Adrenal gland (tissue), 9 donors: ENCODE measurements at regions not wholly inside any gene's neighbourhood (a gene's known extent, or its start where the extent isn't known, plus 50 kb on each side); places are given as distances from the start of the nearest gene placed in this dataset.

ENCODE experiments used
- DNase-seq, 7 donors: peaks; one replicate each; pipeline ENCODE4 v3.0.0-alpha.2; 2019 to 2020
- H3K27ac ChIP-seq, 5 donors: fragments of 200-600 bp; sonication (generic) in 4 of 5; 1 replicate in 3 of 5; 2 replicates in 2 of 5; pipeline versions ENCODE4 v1.5.1 to v1.8.0; 2016 to 2020; ENCODE audit warnings: mild to moderate bottlenecking in 1 of 5
- H3K27me3 ChIP-seq: fragments of 200-600 bp; 2 replicates; pipeline ENCODE4 v1.8.0; 2021
- H3K36me3 ChIP-seq, 2 donors: fragments of 200-600 bp; replicated peaks in 1 of 2; 1 replicate in 1 of 2; 2 replicates in 1 of 2; pipeline versions ENCODE4 v1.5.1 to v1.8.0; 2018 to 2022
- H3K4me1 ChIP-seq, 2 donors: fragments of 200-600 bp; replicated peaks in 1 of 2; 1 replicate in 1 of 2; 2 replicates in 1 of 2; pipeline versions ENCODE4 v1.5.1 to v1.8.0; 2018 to 2021
- H3K4me3 ChIP-seq, 4 donors: fragments of 200-600 bp; sonication (generic) in 3 of 4; one replicate each; pipeline ENCODE4 v1.5.1; 2016 to 2018
- H3K9me3 ChIP-seq, 3 donors: fragments of 200-600 bp; sonication (generic) in 1 of 3; replicated peaks in 1 of 3; 1 replicate in 2 of 3; 2 replicates in 1 of 3; pipeline versions ENCODE4 v1.5.1 to v1.8.0; 2016 to 2021
- CTCF ChIP-seq, 6 experiments: fragments of 450-650 bp in 4 of 6; fragments of 200-600 bp in 2 of 6; sonication (generic) in 1 of 6; IDR thresholded peaks; 1 replicate in 5 of 6; 2 replicates in 1 of 6; pipeline versions ENCODE4 v1.5.1 to v1.8.0; 2016 to 2021; ENCODE audit warnings: antibody characterized with exemption in 6 of 6, mild to moderate bottlenecking in 2 of 6, moderate library complexity in 1 of 6
- POLR2A ChIP-seq, 2 donors: fragments of 450-650 bp; IDR thresholded peaks; one replicate each; pipeline ENCODE4 v1.6.1; 2017; ENCODE audit warnings: antibody characterized with exemption in 2 of 2, mild to moderate bottlenecking in 2 of 2, moderate library complexity in 1 of 2
- WGBS, 4 donors: extraction: QIAGEN DNeasy Blood & Tissue Kit in 2 of 4; methylation state at CpG; one replicate each; pipeline versions ENCODE4 v1.1.5 to v1.1.7; 2013 to 2017; 5-methylcytosine and 5-hydroxymethylcytosine counted together
- intact Hi-C, 2 donors: fragments of 100-400 bp; cut with DNase I; formaldehyde crosslinking; loops; one replicate each; pipeline versions ENCODE4 v1.14.1 to v1.15.0; 2022 to 2023
- donor health status: healthy with polysubstance abuse.
- donor health status: Bipolar disorder and iron deficiency.
- donor health status: DM: yes; HTN: yes; CAD: no.
- donor health status: DM: no; HTN: no; CAD: no.
- donor health status: DM: no; HTN: no; CAD: no.

GRCh38 chr3:31176045-31176444, 281.6 kb upstream of the GADL1 start:
- Histone ChIP-seq H3K27me3 (no peaks in the 10 kb centered on the region), H3K9me3 (no peaks in the 10 kb centered on the region), H3K27ac (no peak overlapping the region), H3K4me1 (no peaks in the 10 kb centered on the region), H3K36me3 (no peaks in the 10 kb centered on the region), H3K4me3 (no peak overlapping the region)
- intact Hi-C loops: no loop called here
- WGBS, 4 donors: 84 to 98% (median 94%) methylated on average over 3 of the region's 3 CpGs
- no peak for DNase-seq
- no peak for TF ChIP-seq CTCF (IDR thresholded peaks at IDR 0.05)
- no peak for TF ChIP-seq POLR2A (IDR thresholded peaks at IDR 0.05)

- H3K4me1 ChIP-seq: no peaks in the 10 kb centered on the region
- H3K4me3 ChIP-seq: no peak overlapping the region
- H3K27ac ChIP-seq: no peak overlapping the region
- WGBS, 4 donors: 46 to 62% (median 48%) methylated on average over 4 of the region's 4 CpGs
- no peaks in the 10 kb centered on the region for H3K36me3 ChIP-seq
- H3K27me3 ChIP-seq: no peaks in the 10 kb centered on the region
- no peak for DNase-seq
- TF ChIP-seq CTCF (IDR thresholded peaks at IDR 0.05): no peak
- TF ChIP-seq POLR2A (IDR thresholded peaks at IDR 0.05): no peak
- H3K9me3 ChIP-seq: no peaks in the 10 kb centered on the region
- intact Hi-C loops: no loop called here
Measured at GRCh38 chr3:31178467-31178866, 284.0 kb upstream of the GADL1 start.

DNA sequence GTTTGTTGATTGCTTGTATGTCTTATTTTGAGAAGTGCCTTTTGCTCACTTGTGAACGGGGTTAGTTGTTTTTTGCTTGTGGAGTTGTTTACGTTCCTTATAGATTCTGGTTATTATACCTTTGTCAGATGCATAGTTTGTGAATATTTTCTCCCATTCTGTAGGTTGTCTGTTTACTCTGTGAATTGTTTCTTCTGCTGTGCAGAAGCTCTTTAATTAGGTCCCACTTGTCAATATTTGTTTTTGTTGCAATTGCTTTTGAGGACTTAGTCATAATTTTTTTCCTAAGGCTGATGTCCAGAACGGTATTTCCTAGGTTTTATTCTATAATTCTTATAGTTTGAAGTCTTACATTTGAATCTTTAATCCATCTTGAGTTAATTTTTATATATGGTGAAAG, 285.3 kb upstream of the GADL1 start:
- intact Hi-C loops: no loop called here
- Histone ChIP-seq H3K4me3 (no peak overlapping the region), H3K27me3 (no peaks in the 10 kb centered on the region), H3K36me3 (no peaks in the 10 kb centered on the region), H3K9me3 (no peaks in the 10 kb centered on the region), H3K4me1 (no peaks in the 10 kb centered on the region), H3K27ac (no peak overlapping the region)
- no peak for DNase-seq
- TF ChIP-seq POLR2A (IDR thresholded peaks at IDR 0.05): no peak
- no peak for TF ChIP-seq CTCF (IDR thresholded peaks at IDR 0.05)
- WGBS, 4 donors: 91 to 95% (median 92%) methylated on average over 3 of the region's 3 CpGs

DNA sequence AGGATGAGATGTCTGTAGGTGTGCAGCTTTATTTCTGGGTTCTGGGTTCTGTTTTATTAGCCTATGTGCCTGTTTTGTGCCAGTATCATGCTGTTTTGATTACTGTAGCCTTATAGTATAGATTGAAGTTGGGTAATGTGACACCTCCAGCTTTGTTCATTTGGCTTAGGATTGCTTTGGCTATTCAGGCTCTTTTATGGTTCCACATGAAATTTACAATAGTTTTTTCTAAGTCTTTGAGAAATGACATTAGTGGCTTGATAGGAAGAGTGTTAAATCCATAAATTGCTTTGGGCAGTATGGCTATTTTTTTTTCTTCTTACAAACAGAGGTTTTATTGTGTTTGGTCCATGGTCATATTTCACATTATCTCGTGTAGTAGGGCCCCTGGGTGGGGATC, 285.8 kb upstream of the GADL1 start:
- DNase-seq: no peak
- no peaks in the 10 kb centered on the region for H3K4me1 ChIP-seq
- no peaks in the 10 kb centered on the region for H3K36me3 ChIP-seq
- intact Hi-C loops: no loop called here
- no peaks in the 10 kb centered on the region for H3K9me3 ChIP-seq
- no peaks in the 10 kb centered on the region for H3K27me3 ChIP-seq
- H3K27ac ChIP-seq: no peak overlapping the region
- 69 to 81% (median 74%) methylated on average over 1 of the region's 1 CpG for WGBS, 4 donors
- H3K4me3 ChIP-seq: no peak overlapping the region
- TF ChIP-seq CTCF (IDR thresholded peaks at IDR 0.05): no peak
- no peak for TF ChIP-seq POLR2A (IDR thresholded peaks at IDR 0.05)
